Mammary epithelial cell (primary cell): ENCODE measurements at regions not wholly inside any gene's neighbourhood (a gene's known extent, or its start where the extent isn't known, plus 50 kb on each side); places are given as distances from the start of the nearest gene placed in this dataset.

ENCODE experiments used
- CTCF ChIP-seq, 2 donors: IDR thresholded peaks in 1 of 2; conservative IDR thresholded peaks in 1 of 2; 2 replicates each; pipeline ENCODE4 v1.5.1; 2011 to 2012; ENCODE audit warnings: inconsistent platforms in 2 of 2, low read length in 2 of 2, mild to moderate bottlenecking in 2 of 2, control low read depth in 1 of 2, low read depth in 1 of 2; ENCODE audit not compliant: insufficient read depth in 1 of 2; ENCODE audit errors: extremely low read depth in 1 of 2
- EZH2 ChIP-seq: IDR thresholded peaks from 2 replicates; pipeline ENCODE4 v1.6.1; 2012; ENCODE audit warnings: low read length, inconsistent platforms, borderline replicate concordance

GRCh38 chr16:27690608-27691007 lies 140.7 kb downstream of the KATNIP start:
- TF ChIP-seq CTCF (conservative IDR thresholded peaks at IDR 0.05 in 1 of 2, IDR thresholded peaks at IDR 0.05 in 1 of 2; ENCODE audit: extremely low read depth in 1 of 2, insufficient read depth in 1 of 2, low read depth in 1 of 2, low read length in 2 of 2): peak; percentile 30 to 45
- no peak for TF ChIP-seq EZH2
